ENCODE measurements at regions not wholly inside any gene's neighbourhood (a gene's known extent, or its start where the extent isn't known, plus 50 kb on each side); places are given as distances from the start of the nearest gene placed in this dataset.

DNA sequence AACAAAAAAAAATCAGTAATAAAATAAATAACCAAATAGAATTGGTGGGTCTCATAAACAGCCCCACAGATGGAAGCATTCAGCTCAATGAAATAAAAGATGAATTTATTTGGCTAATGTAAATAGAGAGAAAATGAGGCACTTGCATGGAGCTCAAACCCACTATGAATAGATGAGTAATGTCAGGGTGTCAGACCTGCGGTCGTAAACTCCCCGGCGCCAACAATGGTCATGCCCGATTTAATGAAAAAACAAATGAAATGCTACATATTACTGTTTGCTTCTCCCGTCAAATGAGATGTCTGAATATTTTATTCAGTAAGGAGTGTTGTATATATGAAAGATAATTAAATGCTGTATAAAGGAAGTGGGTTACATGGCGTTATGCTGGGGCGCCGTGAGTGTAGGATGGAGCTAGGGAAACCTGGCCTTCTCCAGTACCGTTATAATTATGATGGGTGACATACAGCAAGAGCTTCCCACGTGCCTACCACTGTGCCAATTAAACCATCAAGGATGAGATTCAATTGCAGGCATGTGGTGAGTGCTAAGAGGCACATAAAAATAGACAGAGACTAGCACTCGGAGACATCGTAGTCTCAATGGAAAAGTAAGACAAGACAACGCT lies 648.1 kb downstream of the BCL11B start:
- Histone ChIP-seq H3K4me2 (ENCODE audit: low read length) (no peak overlapping the region), H3K27me3 (ENCODE audit: insufficient read depth, low read length) (no peaks in the 10 kb centered on the region), H3K27ac (ENCODE audit: low read depth, low read length) (no peak overlapping the region), H3K4me1 (ENCODE audit: insufficient read depth, low read length) (peaks cover 13% of the 10 kb centered on the region), H3K4me3 (ENCODE audit: insufficient read depth, low read depth, low read length) (no peak overlapping the region), H3K9me3 (ENCODE audit: insufficient read depth, low read depth, low read length) (peaks cover 3% of the 10 kb centered on the region), H2AFZ (ENCODE audit: low read depth, low read length) (no peak overlapping the region), H3K79me2 (ENCODE audit: insufficient read depth, low read length) (no peaks in the 10 kb centered on the region), H4K20me1 (ENCODE audit: insufficient read depth, low read length) (no peaks in the 10 kb centered on the region), H3K9ac (ENCODE audit: low read length) (no peak overlapping the region), H3K36me3 (ENCODE audit: insufficient read depth, low read length) (no peaks in the 10 kb centered on the region)
- Mint-ChIP-seq H3K27me3 (ENCODE audit: low read depth, unreplicated experiment) (no peaks in the 10 kb centered on the region), H3K9me3 (ENCODE audit: unreplicated experiment) (peaks cover 2% of the 10 kb centered on the region), H3K4me1 (ENCODE audit: low read depth, unreplicated experiment) (peaks cover 14% of the 10 kb centered on the region), H3K4me3 (ENCODE audit: unreplicated experiment) (no peak overlapping the region), H3K36me3 (ENCODE audit: low read depth, unreplicated experiment) (no peaks in the 10 kb centered on the region), H3K27ac (ENCODE audit: unreplicated experiment) (no peak overlapping the region)
- DNase-seq (ENCODE audit: low read depth) (peak; percentile 5), FAIRE-seq (no peak)
- no peak for TF ChIP-seq EZH2 (IDR thresholded peaks at IDR 0.05; ENCODE audit: insufficient read depth, low read length)
- TF ChIP-seq, protein P1, sequence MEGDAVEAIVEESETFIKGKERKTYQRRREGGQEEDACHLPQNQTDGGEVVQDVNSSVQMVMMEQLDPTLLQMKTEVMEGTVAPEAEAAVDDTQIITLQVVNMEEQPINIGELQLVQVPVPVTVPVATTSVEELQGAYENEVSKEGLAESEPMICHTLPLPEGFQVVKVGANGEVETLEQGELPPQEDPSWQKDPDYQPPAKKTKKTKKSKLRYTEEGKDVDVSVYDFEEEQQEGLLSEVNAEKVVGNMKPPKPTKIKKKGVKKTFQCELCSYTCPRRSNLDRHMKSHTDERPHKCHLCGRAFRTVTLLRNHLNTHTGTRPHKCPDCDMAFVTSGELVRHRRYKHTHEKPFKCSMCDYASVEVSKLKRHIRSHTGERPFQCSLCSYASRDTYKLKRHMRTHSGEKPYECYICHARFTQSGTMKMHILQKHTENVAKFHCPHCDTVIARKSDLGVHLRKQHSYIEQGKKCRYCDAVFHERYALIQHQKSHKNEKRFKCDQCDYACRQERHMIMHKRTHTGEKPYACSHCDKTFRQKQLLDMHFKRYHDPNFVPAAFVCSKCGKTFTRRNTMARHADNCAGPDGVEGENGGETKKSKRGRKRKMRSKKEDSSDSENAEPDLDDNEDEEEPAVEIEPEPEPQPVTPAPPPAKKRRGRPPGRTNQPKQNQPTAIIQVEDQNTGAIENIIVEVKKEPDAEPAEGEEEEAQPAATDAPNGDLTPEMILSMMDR (IDR thresholded peaks at IDR 0.05; ENCODE audit: insufficient read depth, low read depth, low read length) = no peak

GRCh38 chr14:98633380-98633779 lies 638.6 kb downstream of the BCL11B start:
- no peak overlapping the region for H3K27ac Mint-ChIP-seq (ENCODE audit: unreplicated experiment)
- FAIRE-seq = no peak
- no peaks in the 10 kb centered on the region for H3K9me3 ChIP-seq (ENCODE audit: insufficient read depth, low read depth, low read length)
- H3K9ac ChIP-seq (ENCODE audit: low read length) = no peak overlapping the region
- H3K4me3 Mint-ChIP-seq (ENCODE audit: unreplicated experiment) = no peak overlapping the region
- H3K4me1 Mint-ChIP-seq (ENCODE audit: low read depth, unreplicated experiment) = no peaks in the 10 kb centered on the region
- DNase-seq (ENCODE audit: low read depth) = no peak
- H3K79me2 ChIP-seq (ENCODE audit: insufficient read depth, low read length) = no peaks in the 10 kb centered on the region
- no peak overlapping the region for H2AFZ ChIP-seq (ENCODE audit: low read depth, low read length)
- peaks cover 9% of the 10 kb centered on the region for H3K27me3 Mint-ChIP-seq (ENCODE audit: low read depth, unreplicated experiment)
- H3K4me2 ChIP-seq (ENCODE audit: low read length) = peak overlapping the region; percentile 30
- H4K20me1 ChIP-seq (ENCODE audit: insufficient read depth, low read length) = no peaks in the 10 kb centered on the region
- H3K4me1 ChIP-seq (ENCODE audit: insufficient read depth, low read length) = no peaks in the 10 kb centered on the region
- H3K27me3 ChIP-seq (ENCODE audit: insufficient read depth, low read length) = no peaks in the 10 kb centered on the region
- H3K27ac ChIP-seq (ENCODE audit: low read depth, low read length) = no peak overlapping the region
- no peak for TF ChIP-seq EZH2 (IDR thresholded peaks at IDR 0.05; ENCODE audit: insufficient read depth, low read length)
- TF ChIP-seq, protein P1 (IDR thresholded peaks at IDR 0.05; ENCODE audit: insufficient read depth, low read depth, low read length) = no peak
- H3K4me3 ChIP-seq (ENCODE audit: insufficient read depth, low read depth, low read length) = no peak overlapping the region
- no peaks in the 10 kb centered on the region for H3K36me3 Mint-ChIP-seq (ENCODE audit: low read depth, unreplicated experiment)
- H3K9me3 Mint-ChIP-seq (ENCODE audit: unreplicated experiment) = peaks cover 7% of the 10 kb centered on the region
- no peaks in the 10 kb centered on the region for H3K36me3 ChIP-seq (ENCODE audit: insufficient read depth, low read length)

- Histone ChIP-seq H3K79me2 (ENCODE audit: insufficient read depth, low read length) (no peaks in the 10 kb centered on the region), H2AFZ (ENCODE audit: low read depth, low read length) (no peak overlapping the region), H3K27ac (ENCODE audit: low read depth, low read length) (no peak overlapping the region), H3K9me3 (ENCODE audit: insufficient read depth, low read depth, low read length) (no peaks in the 10 kb centered on the region), H3K4me2 (ENCODE audit: low read length) (no peak overlapping the region), H3K4me1 (ENCODE audit: insufficient read depth, low read length) (no peaks in the 10 kb centered on the region), H3K27me3 (ENCODE audit: insufficient read depth, low read length) (no peaks in the 10 kb centered on the region), H3K4me3 (ENCODE audit: insufficient read depth, low read depth, low read length) (no peak overlapping the region), H3K9ac (ENCODE audit: low read length) (no peak overlapping the region), H3K36me3 (ENCODE audit: insufficient read depth, low read length) (no peaks in the 10 kb centered on the region), H4K20me1 (ENCODE audit: insufficient read depth, low read length) (no peaks in the 10 kb centered on the region)
- Mint-ChIP-seq H3K27ac (ENCODE audit: unreplicated experiment) (no peak overlapping the region), H3K4me3 (ENCODE audit: unreplicated experiment) (no peak overlapping the region), H3K27me3 (ENCODE audit: low read depth, unreplicated experiment) (peaks cover 9% of the 10 kb centered on the region), H3K36me3 (ENCODE audit: low read depth, unreplicated experiment) (no peaks in the 10 kb centered on the region), H3K9me3 (ENCODE audit: unreplicated experiment) (peaks cover 7% of the 10 kb centered on the region), H3K4me1 (ENCODE audit: low read depth, unreplicated experiment) (no peaks in the 10 kb centered on the region)
- no peak for DNase-seq (ENCODE audit: low read depth)
- no peak for TF ChIP-seq EZH2 (IDR thresholded peaks at IDR 0.05; ENCODE audit: insufficient read depth, low read length)
- TF ChIP-seq, protein P1 (IDR thresholded peaks at IDR 0.05; ENCODE audit: insufficient read depth, low read depth, low read length) = no peak
- no peak for FAIRE-seq
Observed at GRCh38 chr14:98634043-98634820, 637.8 kb downstream of the BCL11B start.

Data from astrocyte (in vitro differentiated cells and primary cell).